Neuronal stem cell (in vitro differentiated cells): ENCODE measurements at regions not wholly inside any gene's neighbourhood (a gene's known extent, or its start where the extent isn't known, plus 50 kb on each side); places are given as distances from the start of the nearest gene placed in this dataset.
A peak's percentile ranks its signal among the peaks of the same experiment; 100 is the strongest.

ENCODE experiments used
- DNase-seq: peaks from one replicate; pipeline ENCODE4 v3.0.0-alpha.2; 2013; ENCODE audit warnings: low spot score
- H2AFZ ChIP-seq: one replicate; pipeline ENCODE4 v1.6.1; 2013; ENCODE audit warnings: mild to moderate bottlenecking, low read length, inconsistent platforms
- H2AK5ac ChIP-seq: 2 replicates; pipeline ENCODE4 v1.6.1; 2013; ENCODE audit warnings: low read depth, mild to moderate bottlenecking, inconsistent platforms, low read length, moderate library complexity, mixed read lengths
- H2BK120ac ChIP-seq: 2 replicates; pipeline ENCODE4 v1.6.1; 2013; ENCODE audit warnings: low read depth, mild to moderate bottlenecking, inconsistent platforms, low read length, moderate library complexity, mixed read lengths
- H2BK12ac ChIP-seq: one replicate; pipeline ENCODE4 v1.6.1; 2013; ENCODE audit warnings: low read length, inconsistent platforms
- H2BK15ac ChIP-seq: 2 replicates; pipeline ENCODE4 v1.6.1; 2013; ENCODE audit warnings: mild to moderate bottlenecking, low read length, inconsistent platforms, mixed read lengths
- H2BK5ac ChIP-seq: one replicate; pipeline ENCODE4 v1.6.1; 2013; ENCODE audit warnings: inconsistent platforms, mild to moderate bottlenecking, low read length, moderate library complexity
- H3K14ac ChIP-seq: one replicate; pipeline ENCODE4 v1.6.1; 2013; ENCODE audit warnings: low read length, inconsistent platforms
- H3K18ac ChIP-seq: 2 replicates; pipeline ENCODE4 v1.6.1; 2013; ENCODE audit warnings: low read length, inconsistent platforms
- H3K23ac ChIP-seq: 2 replicates; pipeline ENCODE4 v1.6.1; 2013; ENCODE audit warnings: low read depth, mild to moderate bottlenecking, mixed read lengths, low read length, inconsistent platforms; ENCODE audit not compliant: poor library complexity
- H3K27ac ChIP-seq: replicated peaks from 3 replicates; pipeline ENCODE4 v1.5.1; 2013; ENCODE audit warnings: low read length, inconsistent platforms
- H3K27me3 ChIP-seq, 3 experiments: 2 replicates each; pipeline ENCODE4 v1.6.1; 2013; ENCODE audit warnings: low read length in 3 of 3, mild to moderate bottlenecking in 2 of 3, inconsistent platforms in 1 of 3, low read depth in 1 of 3, mixed read lengths in 1 of 3, moderate library complexity in 1 of 3; ENCODE audit not compliant: control insufficient read depth in 3 of 3, insufficient read depth in 3 of 3
- H3K36me3 ChIP-seq, 2 donors: replicated peaks in 1 of 2; 2 replicates each; pipeline ENCODE4 v1.6.1; 2013; ENCODE audit warnings: low read length in 2 of 2; ENCODE audit not compliant: control insufficient read depth in 2 of 2, insufficient read depth in 2 of 2
- H3K4ac ChIP-seq: 2 replicates; pipeline ENCODE4 v1.6.1; 2013; ENCODE audit warnings: inconsistent platforms, mild to moderate bottlenecking, low read length, moderate library complexity
- H3K4me1 ChIP-seq, 2 donors: 1 replicate in 1 of 2; 2 replicates in 1 of 2; pipeline ENCODE4 v1.6.1; 2013; ENCODE audit warnings: low read length in 2 of 2, low read depth in 1 of 2; ENCODE audit not compliant: control insufficient read depth in 2 of 2, insufficient read depth in 1 of 2
- H3K4me2 ChIP-seq: one replicate; pipeline ENCODE4 v1.6.1; 2013; ENCODE audit warnings: mild to moderate bottlenecking, low read length, inconsistent platforms; ENCODE audit not compliant: insufficient read depth, poor library complexity, severe bottlenecking
- H3K4me3 ChIP-seq, 2 donors: 2 replicates each; pipeline ENCODE4 v1.5.1; 2013; ENCODE audit warnings: low read length in 2 of 2, mild to moderate bottlenecking in 2 of 2, inconsistent platforms in 1 of 2, moderate library complexity in 1 of 2
- H3K79me1 ChIP-seq: one replicate; pipeline ENCODE4 v1.6.1; 2013; ENCODE audit warnings: low read depth, mild to moderate bottlenecking, inconsistent platforms, low read length, moderate library complexity
- H3K9ac ChIP-seq: one replicate; pipeline ENCODE4 v1.6.1; 2013; ENCODE audit warnings: mild to moderate bottlenecking, low read depth, low read length, inconsistent platforms; ENCODE audit not compliant: poor library complexity
- H3K9me3 ChIP-seq, 2 donors: replicated peaks in 1 of 2; 2 replicates each; pipeline versions ENCODE3 to v1.6.1; 2013; ENCODE audit warnings: low read length in 2 of 2, mild to moderate bottlenecking in 2 of 2, inconsistent platforms in 1 of 2, low read depth in 1 of 2, mixed read lengths in 1 of 2, moderate library complexity in 1 of 2; ENCODE audit not compliant: control insufficient read depth in 2 of 2, insufficient read depth in 1 of 2
- H4K8ac ChIP-seq: one replicate; pipeline ENCODE4 v1.6.1; 2013; ENCODE audit warnings: low read depth, mild to moderate bottlenecking, inconsistent platforms, low read length, moderate library complexity
- H4K91ac ChIP-seq: one replicate; pipeline ENCODE4 v1.6.1; 2013; ENCODE audit warnings: low read length, low read depth, mild to moderate bottlenecking, inconsistent platforms; ENCODE audit not compliant: poor library complexity
- WGBS, 2 donors: extraction: QIAGEN DNeasy Blood & Tissue Kit; methylation state at CpG; one replicate each; pipeline ENCODE4 v1.1.7; 2013; ENCODE audit warnings: missing lambda C conversion rate in 2 of 2, mixed read lengths in 1 of 2; ENCODE audit not compliant: insufficient read length in 2 of 2, insufficient replicate concordance in 1 of 2; ENCODE audit errors: extremely low coverage in 2 of 2; 5-methylcytosine and 5-hydroxymethylcytosine counted together

- Histone ChIP-seq H3K4me1 (peaks cover 0 to 4% of the 10 kb centered on the region in 2 donors), H3K4ac (no peak overlapping the region), H3K9ac (no peak overlapping the region), H3K4me2 (no peak overlapping the region), H3K36me3 (no peaks in the 10 kb centered on the region), H3K27me3 (peaks cover 0 to 3% (median 0%) of the 10 kb centered on the region in 3 experiments), H3K27ac (no peak overlapping the region), H2AK5ac (no peak overlapping the region), H2BK15ac (no peak overlapping the region), H3K23ac (no peak overlapping the region), H3K14ac (no peak overlapping the region), H3K9me3 (no peaks in the 10 kb centered on the region), H4K8ac (no peak overlapping the region), H3K79me1 (no peaks in the 10 kb centered on the region), H3K18ac (peak overlapping the region; percentile 59), H3K4me3 (no peak overlapping the region), H2BK5ac (peak overlapping the region; percentile 7), H2BK12ac (no peak overlapping the region), H2AFZ (peak overlapping the region; percentile 35), H4K91ac (no peak overlapping the region), H2BK120ac (no peak overlapping the region)
- no CpG with 5 or more reads among the region's 21 CpGs for WGBS, 2 donors
- DNase-seq = no peak
Measured at GRCh38 chr15:100727291-100727851, 125.0 kb downstream of the ASB7 start.

GRCh38 chr15:100728371-100729201 lies 126.2 kb downstream of the ASB7 start:
- H3K79me1 ChIP-seq = no peaks in the 10 kb centered on the region
- no peak overlapping the region for H3K4ac ChIP-seq
- DNase-seq = no peak
- peak overlapping the region; percentile 23 for H3K14ac ChIP-seq
- H3K27ac ChIP-seq = no peak overlapping the region
- H3K23ac ChIP-seq = no peak overlapping the region
- no peak overlapping the region for H2BK12ac ChIP-seq
- no peaks in the 10 kb centered on the region for H3K36me3 ChIP-seq
- no peak overlapping the region for H3K9ac ChIP-seq
- no peak overlapping the region for H2BK120ac ChIP-seq
- H2AK5ac ChIP-seq = peak overlapping the region; percentile 8
- H3K27me3 ChIP-seq = peaks cover 0 to 3% (median 0%) of the 10 kb centered on the region in 3 experiments
- H4K8ac ChIP-seq = no peak overlapping the region
- H3K4me1 ChIP-seq = peaks cover 0 to 4% of the 10 kb centered on the region in 2 donors
- H3K18ac ChIP-seq = peak overlapping the region; percentile 45
- no CpG with 5 or more reads among the region's 17 CpGs for WGBS, 2 donors
- no peak overlapping the region for H2BK15ac ChIP-seq
- no peak overlapping the region for H3K4me2 ChIP-seq
- no peak overlapping the region for H3K4me3 ChIP-seq
- H4K91ac ChIP-seq = no peak overlapping the region
- no peak overlapping the region for H2BK5ac ChIP-seq
- H2AFZ ChIP-seq = no peak overlapping the region
- no peaks in the 10 kb centered on the region for H3K9me3 ChIP-seq

GRCh38 chr15:100729461-100729860 lies 127.1 kb downstream of the ASB7 start:
- H3K23ac ChIP-seq = no peak overlapping the region
- no peak overlapping the region for H4K8ac ChIP-seq
- H4K91ac ChIP-seq = no peak overlapping the region

GRCh38 chr15:100730129-100730528 lies 127.7 kb downstream of the ASB7 start:
- Histone ChIP-seq H4K8ac (no peak overlapping the region), H3K4me1 (peaks cover 0 to 4% of the 10 kb centered on the region in 2 donors), H2BK12ac (no peak overlapping the region), H3K9me3 (no peaks in the 10 kb centered on the region), H3K79me1 (no peaks in the 10 kb centered on the region), H3K27ac (no peak overlapping the region), H2BK5ac (no peak overlapping the region), H3K36me3 (no peaks in the 10 kb centered on the region), H3K4ac (no peak overlapping the region), H3K23ac (no peak overlapping the region), H2BK15ac (no peak overlapping the region), H3K18ac (peak overlapping the region; percentile 78), H3K14ac (no peak overlapping the region), H2BK120ac (no peak overlapping the region), H3K4me3 (no peak overlapping the region), H3K4me2 (no peak overlapping the region), H2AFZ (no peak overlapping the region), H4K91ac (no peak overlapping the region), H3K27me3 (peaks cover 0 to 3% (median 0%) of the 10 kb centered on the region in 3 experiments), H3K9ac (no peak overlapping the region), H2AK5ac (no peak overlapping the region)
- no CpG with 5 or more reads among the region's 7 CpGs for WGBS, 2 donors
- no peak for DNase-seq

More at GRCh38 chr15:100729461-100729860, 127.1 kb downstream of the ASB7 start:
- peaks cover 0 to 3% (median 0%) of the 10 kb centered on the region in 3 experiments for H3K27me3 ChIP-seq
- no peak overlapping the region for H2AFZ ChIP-seq
- no CpG with 5 or more reads among the region's 6 CpGs for WGBS, 2 donors
- H2AK5ac ChIP-seq = no peak overlapping the region
- DNase-seq = no peak
- no peak overlapping the region for H3K4ac ChIP-seq
- H3K4me3 ChIP-seq = no peak overlapping the region
- no peak overlapping the region for H3K18ac ChIP-seq
- H2BK12ac ChIP-seq = peak overlapping the region; percentile 11
- H2BK5ac ChIP-seq = no peak overlapping the region
- H3K14ac ChIP-seq = no peak overlapping the region
- no peak overlapping the region for H2BK15ac ChIP-seq
- H3K4me2 ChIP-seq = no peak overlapping the region
- no peaks in the 10 kb centered on the region for H3K36me3 ChIP-seq
- H3K9me3 ChIP-seq = no peaks in the 10 kb centered on the region
- H3K27ac ChIP-seq = no peak overlapping the region
- no peak overlapping the region for H3K9ac ChIP-seq
- peaks cover 0 to 4% of the 10 kb centered on the region in 2 donors for H3K4me1 ChIP-seq
- peak overlapping the region; percentile 28 for H2BK120ac ChIP-seq
- H3K79me1 ChIP-seq = no peaks in the 10 kb centered on the region
